ENCODE measurements at regions not wholly inside any gene's neighbourhood (a gene's known extent, or its start where the extent isn't known, plus 50 kb on each side); places are given as distances from the start of the nearest gene placed in this dataset.
"Not testable (repeated sequence)": the region's sequence is repeated elsewhere in the genome, so short reads cannot be mapped to it uniquely, and the experiment has no call there.

DNA sequence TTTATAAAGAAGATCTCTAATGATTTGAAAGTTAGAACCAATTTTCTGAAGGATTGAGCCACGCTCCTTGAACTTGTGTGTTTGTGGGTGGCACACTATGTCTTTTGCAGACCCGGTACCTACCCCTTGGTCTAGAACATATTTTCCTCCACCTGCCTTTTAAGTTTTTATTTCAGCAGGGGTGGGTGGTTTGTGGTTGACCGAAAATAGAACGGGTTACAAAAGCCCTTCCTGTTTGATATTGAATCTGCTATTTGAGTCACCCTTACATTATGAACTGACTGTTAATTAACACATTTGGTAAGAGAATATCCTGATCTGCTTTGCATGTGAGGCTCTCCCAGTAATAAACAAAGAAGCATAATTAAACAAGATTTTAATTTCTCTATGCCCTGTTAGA is 697.5 kb downstream of the GOLGA6L6 start:
- not testable (repeated sequence) for DNase-seq (ENCODE audit: low spot score)
